Kidney epithelial cell (primary cell): ENCODE measurements at regions not wholly inside any gene's neighbourhood (a gene's known extent, or its start where the extent isn't known, plus 50 kb on each side); places are given as distances from the start of the nearest gene placed in this dataset.

ENCODE experiments used
- DNase-seq: peaks from one replicate; pipeline ENCODE4 v3.0.0-alpha.2; 2010; ENCODE audit warnings: low read depth
- H3K27me3 ChIP-seq: 2 replicates; pipeline ENCODE4 v1.6.0; 2011; ENCODE audit warnings: low read length; ENCODE audit not compliant: control insufficient read depth, insufficient read depth
- H3K36me3 ChIP-seq: 2 replicates; pipeline ENCODE4 v1.5.1; 2011; ENCODE audit warnings: low read length; ENCODE audit not compliant: control insufficient read depth, insufficient read depth
- H3K4me3 ChIP-seq: 2 replicates; pipeline ENCODE4 v1.5.1; 2011; ENCODE audit warnings: low read depth, mild to moderate bottlenecking, control low read depth, low read length
- TF ChIP-seq, protein P1 (sequence below): IDR thresholded peaks from 2 replicates; pipeline ENCODE4 v1.5.1; 2011; ENCODE audit warnings: mild to moderate bottlenecking, moderate library complexity, low read length, control low read depth, inconsistent platforms; ENCODE audit not compliant: insufficient read depth, poor library complexity, severe bottlenecking

DNA sequence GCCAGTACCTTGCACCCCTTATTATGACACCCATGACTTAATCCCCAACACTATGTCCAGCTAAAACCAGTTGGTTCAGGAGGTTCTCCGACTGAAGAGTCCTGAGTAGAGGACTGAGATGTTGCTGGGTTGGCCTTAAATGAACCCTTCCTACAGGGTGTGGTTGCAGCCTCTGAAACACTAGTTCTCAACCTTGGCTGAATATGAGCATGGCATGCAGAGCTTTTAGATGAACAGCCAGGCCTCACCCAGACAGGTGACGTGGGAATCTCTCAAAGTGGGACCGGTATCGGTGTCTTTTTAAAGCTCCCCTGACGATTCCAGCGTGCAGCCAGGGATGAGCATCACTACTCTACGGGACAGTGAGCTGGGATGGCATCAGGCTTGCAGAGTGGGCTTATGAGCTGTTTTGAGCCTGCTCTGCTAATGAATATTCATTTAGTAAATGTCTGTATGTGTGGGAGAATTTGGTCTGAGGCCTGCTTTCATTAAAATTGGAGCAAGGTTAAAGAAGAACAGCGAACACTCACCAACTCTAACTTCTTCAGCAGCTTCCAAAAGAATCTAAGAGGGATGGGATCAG, 79.7 kb upstream of the PRICKLE2 start:
- Histone ChIP-seq H3K4me3 (no peak overlapping the region), H3K27me3 (no peaks in the 10 kb centered on the region), H3K36me3 (no peaks in the 10 kb centered on the region)
- TF ChIP-seq, protein P1, sequence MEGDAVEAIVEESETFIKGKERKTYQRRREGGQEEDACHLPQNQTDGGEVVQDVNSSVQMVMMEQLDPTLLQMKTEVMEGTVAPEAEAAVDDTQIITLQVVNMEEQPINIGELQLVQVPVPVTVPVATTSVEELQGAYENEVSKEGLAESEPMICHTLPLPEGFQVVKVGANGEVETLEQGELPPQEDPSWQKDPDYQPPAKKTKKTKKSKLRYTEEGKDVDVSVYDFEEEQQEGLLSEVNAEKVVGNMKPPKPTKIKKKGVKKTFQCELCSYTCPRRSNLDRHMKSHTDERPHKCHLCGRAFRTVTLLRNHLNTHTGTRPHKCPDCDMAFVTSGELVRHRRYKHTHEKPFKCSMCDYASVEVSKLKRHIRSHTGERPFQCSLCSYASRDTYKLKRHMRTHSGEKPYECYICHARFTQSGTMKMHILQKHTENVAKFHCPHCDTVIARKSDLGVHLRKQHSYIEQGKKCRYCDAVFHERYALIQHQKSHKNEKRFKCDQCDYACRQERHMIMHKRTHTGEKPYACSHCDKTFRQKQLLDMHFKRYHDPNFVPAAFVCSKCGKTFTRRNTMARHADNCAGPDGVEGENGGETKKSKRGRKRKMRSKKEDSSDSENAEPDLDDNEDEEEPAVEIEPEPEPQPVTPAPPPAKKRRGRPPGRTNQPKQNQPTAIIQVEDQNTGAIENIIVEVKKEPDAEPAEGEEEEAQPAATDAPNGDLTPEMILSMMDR, result no peak
- DNase-seq, result no peak

DNA sequence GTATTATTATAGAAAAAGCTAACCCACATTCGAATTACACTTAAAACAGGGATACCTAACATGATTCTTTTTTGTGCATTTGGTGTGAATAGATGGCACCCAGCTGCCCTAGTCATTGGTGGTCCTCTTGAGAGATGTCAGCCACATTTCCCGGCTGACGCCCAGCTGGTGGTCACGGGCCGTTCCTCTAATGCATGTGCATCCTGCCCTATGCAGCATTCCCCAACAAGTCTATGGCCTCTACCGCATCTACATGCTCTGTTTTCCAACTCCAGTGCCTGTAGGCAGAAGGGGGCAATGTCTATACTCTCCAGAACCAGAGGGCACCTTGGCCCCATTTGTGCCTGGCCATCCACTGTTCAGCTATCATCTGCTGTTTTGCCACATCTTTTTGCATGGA, 78.6 kb upstream of the PRICKLE2 start:
- Histone ChIP-seq H3K27me3 (no peaks in the 10 kb centered on the region), H3K36me3 (no peaks in the 10 kb centered on the region), H3K4me3 (no peak overlapping the region)
- TF ChIP-seq, protein P1, result no peak
- DNase-seq, result no peak

DNA sequence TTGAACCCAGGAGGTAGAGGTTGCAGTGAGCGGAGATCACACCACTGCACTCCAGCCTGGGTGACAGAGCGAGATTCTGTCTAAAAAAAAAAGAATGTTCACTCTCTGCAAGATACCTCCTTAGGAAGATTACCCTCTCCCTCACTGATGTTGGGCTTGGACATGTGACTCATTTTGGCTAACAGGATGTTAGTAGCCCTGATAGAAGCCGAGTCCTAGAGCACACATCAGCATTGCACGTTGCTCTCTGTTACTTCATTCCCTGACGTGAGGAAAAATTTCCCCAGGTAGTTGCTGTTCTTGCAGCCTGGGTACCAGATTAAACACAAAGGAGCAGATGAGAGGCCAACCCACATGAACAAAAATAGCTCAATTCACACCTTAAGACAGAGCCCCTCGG, 78.1 kb upstream of the PRICKLE2 start:
- TF ChIP-seq, protein P1, result no peak
- Histone ChIP-seq H3K36me3 (no peaks in the 10 kb centered on the region), H3K27me3 (no peaks in the 10 kb centered on the region), H3K4me3 (no peak overlapping the region)
- no peak for DNase-seq

DNA sequence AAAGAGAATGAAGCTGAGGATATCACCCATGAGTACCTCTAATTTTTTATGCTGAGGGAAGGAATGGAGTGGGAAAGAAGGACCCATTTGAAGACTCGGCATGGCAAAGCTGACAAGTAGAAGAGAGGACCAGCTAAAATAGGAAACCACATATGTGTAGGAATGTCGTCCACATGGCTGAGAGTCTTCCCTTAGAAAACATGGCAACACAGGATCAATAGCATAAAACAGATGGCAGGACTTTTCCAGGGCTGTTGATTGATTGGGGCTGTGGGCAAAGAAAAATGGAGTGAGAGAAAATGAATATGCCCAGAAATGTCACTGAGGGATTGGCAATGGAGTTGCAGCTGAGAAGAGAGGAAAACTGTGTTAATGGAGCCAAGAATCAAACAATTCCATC, 76.2 kb upstream of the PRICKLE2 start:
- no peak overlapping the region for H3K4me3 ChIP-seq
- H3K27me3 ChIP-seq, result no peaks in the 10 kb centered on the region
- DNase-seq, result no peak
- H3K36me3 ChIP-seq, result no peaks in the 10 kb centered on the region
- TF ChIP-seq, protein P1, result no peak

DNA sequence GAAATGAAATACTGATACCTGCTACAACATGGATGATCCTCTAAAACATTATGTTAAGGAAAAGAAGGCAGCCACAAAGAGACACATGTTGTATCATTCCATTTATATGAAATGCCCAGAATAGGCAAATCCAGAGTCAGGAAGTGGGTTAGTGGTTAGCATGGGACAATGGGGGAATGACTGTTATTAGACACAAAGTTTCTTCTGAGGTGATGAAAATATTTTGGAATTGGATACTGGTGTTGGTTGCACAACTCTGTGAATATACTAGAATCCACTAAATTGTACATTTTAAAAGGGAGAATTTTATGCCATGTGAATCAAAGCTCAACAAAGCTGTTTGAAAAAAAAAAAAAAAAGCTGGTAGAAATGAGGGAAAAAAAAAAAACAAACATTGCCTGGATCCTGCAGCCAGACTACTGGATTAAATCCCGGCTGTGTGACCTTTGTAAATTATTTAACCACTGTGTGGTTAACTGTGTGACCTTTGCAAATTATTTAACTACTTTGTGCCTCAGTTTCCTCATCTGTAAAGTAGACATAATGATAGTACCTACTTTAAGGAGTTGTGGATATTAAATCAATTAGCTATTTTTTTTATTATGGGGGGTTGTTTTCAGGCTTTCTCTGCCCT, 75.6 kb upstream of the PRICKLE2 start:
- H3K4me3 ChIP-seq, result no peak overlapping the region
- no peaks in the 10 kb centered on the region for H3K36me3 ChIP-seq
- H3K27me3 ChIP-seq, result no peaks in the 10 kb centered on the region
- no peak for DNase-seq
- TF ChIP-seq, protein P1, result no peak

DNA sequence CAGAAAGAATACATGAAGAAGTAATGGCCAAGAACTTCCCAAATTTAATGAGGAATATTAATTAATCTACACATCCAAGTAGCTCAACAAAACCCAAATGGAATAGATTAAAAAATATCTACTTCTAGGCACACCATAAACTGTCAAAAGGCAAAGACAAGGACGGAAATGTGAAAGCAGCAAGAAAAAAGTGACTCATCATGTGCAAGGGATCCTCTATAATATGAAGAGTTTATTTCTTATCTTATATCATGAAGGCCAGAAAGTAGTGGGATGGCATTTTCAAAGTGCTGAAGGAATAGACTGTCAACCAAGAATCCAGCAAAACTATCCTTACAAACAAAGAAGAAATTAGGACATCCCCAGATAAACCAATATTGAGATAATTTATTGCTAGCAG, 73.9 kb upstream of the PRICKLE2 start:
- TF ChIP-seq, protein P1, result no peak
- Histone ChIP-seq H3K4me3 (no peak overlapping the region), H3K27me3 (no peaks in the 10 kb centered on the region), H3K36me3 (no peaks in the 10 kb centered on the region)
- DNase-seq, result no peak
